HepG2 (cell line): ENCODE measurements at regions not wholly inside any gene's neighbourhood (a gene's known extent, or its start where the extent isn't known, plus 50 kb on each side); places are given as distances from the start of the nearest gene placed in this dataset.

Source experiments
- ATAC-seq: fragments of 200-7000 bp; cut with Tn5 transposase; 3 replicates; pipeline ENCODE4 v1.9.1; 2020; ENCODE audit warnings: mild to moderate bottlenecking, moderate library complexity
- BruUV-seq: library from RNA; stranded (reverse); fragments of 400-500 nt; replicated peaks from 2 replicates; lab custom pipeline; 2021; lab: Mats Ljungman, UMichigan
- CTCF ChIA-PET: fragments of 300-600 bp; formaldehyde crosslinking; extraction: SDS; loops from one replicate; lab custom pipeline; 2021; ENCODE audit warnings: low total read pairs, inconsistent platforms, low intra/inter-chr PET ratio; lab: Yijun Ruan, JAX
- POLR2A ChIA-PET: fragments of 350-600 bp; sonication (Branson Sonifier 250); formaldehyde crosslinking; loops from one replicate; lab custom pipeline; 2020; ENCODE audit warnings: antibody characterized with exemption, inconsistent platforms; lab: Yijun Ruan, JAX
- DNase-seq: peaks from one replicate; pipeline ENCODE4 v3.0.0-alpha.2; 2015; ENCODE audit warnings: low spot score
- FAIRE-seq: peaks from 3 replicates; lab custom pipeline; 2011; peaks lifted over from hg19 to GRCh38; lab: Jason Lieb, UNC
- H2AFZ ChIP-seq: one replicate; pipeline ENCODE4 v1.6.1; 2011; ENCODE audit warnings: low read length, inconsistent platforms
- H3K27ac ChIP-seq: fragments of 300-600 bp; 3 replicates; pipeline ENCODE4 v1.8.0; 2011; ENCODE audit warnings: mixed run types, mild to moderate bottlenecking, mixed read lengths, low read length, inconsistent platforms; ENCODE audit not compliant: insufficient read depth; ENCODE audit errors: extremely low read length
- H3K27me3 ChIP-seq, 2 experiments: fragments of 200-600 bp in 1 of 2; 2 replicates in 1 of 2; 3 replicates in 1 of 2; pipeline versions ENCODE4 v1.6.0 to v1.8.0; 2011; ENCODE audit warnings: low read length in 2 of 2, mild to moderate bottlenecking in 2 of 2, moderate library complexity in 2 of 2, inconsistent platforms in 1 of 2; ENCODE audit not compliant: insufficient read depth in 2 of 2, control insufficient read depth in 1 of 2
- H3K36me3 ChIP-seq, 2 experiments: fragments of 200-600 bp in 1 of 2; replicated peaks in 1 of 2; 2 replicates in 1 of 2; 3 replicates in 1 of 2; pipeline versions ENCODE4 v1.5.1 to v1.8.0; 2011; ENCODE audit warnings: low read length in 2 of 2, inconsistent platforms in 1 of 2; ENCODE audit not compliant: insufficient read depth in 2 of 2, control insufficient read depth in 1 of 2
- H3K4me1 ChIP-seq: 2 replicates; pipeline ENCODE4 v1.5.1; 2012; ENCODE audit warnings: low read length, inconsistent platforms; ENCODE audit not compliant: insufficient read depth
- H3K4me2 ChIP-seq: 2 replicates; pipeline ENCODE4 v1.6.0; 2011; ENCODE audit warnings: low read depth, low read length, inconsistent platforms
- H3K4me3 ChIP-seq, 3 experiments: fragments of 200-600 bp in 1 of 3; sonication (generic), shearing (Covaris generic) in 1 of 3; replicated peaks in 1 of 3; 2 replicates each; pipeline ENCODE4 v1.5.1; 2011 to 2016; ENCODE audit warnings: low read length in 3 of 3, inconsistent platforms in 2 of 3, low read depth in 2 of 3, mild to moderate bottlenecking in 2 of 3, control low read depth in 1 of 3, mixed read lengths in 1 of 3; ENCODE audit not compliant: insufficient read depth in 1 of 3
- H3K79me2 ChIP-seq: one replicate; pipeline ENCODE4 v1.6.1; 2011; ENCODE audit warnings: low read length, inconsistent platforms; ENCODE audit not compliant: insufficient read depth
- H3K9ac ChIP-seq: 2 replicates; pipeline ENCODE4 v1.6.0; 2011; ENCODE audit warnings: mild to moderate bottlenecking, low read depth, low read length, inconsistent platforms; ENCODE audit not compliant: insufficient read depth
- H3K9me3 ChIP-seq: 2 replicates; pipeline ENCODE4 v1.5.1; 2012; ENCODE audit warnings: mild to moderate bottlenecking, low read length
- H4K20me1 ChIP-seq: 2 replicates; pipeline ENCODE4 v1.6.0; 2011; ENCODE audit warnings: inconsistent platforms, mild to moderate bottlenecking, low read length, moderate library complexity; ENCODE audit not compliant: insufficient read depth
- BRD4 ChIP-seq: sonication (generic); formaldehyde crosslinking; IDR thresholded peaks from 2 replicates; pipeline ENCODE4 v1.4.0; 2020; ENCODE audit warnings: missing genetic modification reagents
- ESRRA ChIP-seq: sonication (generic); formaldehyde crosslinking; IDR thresholded peaks from 2 replicates; pipeline ENCODE4 v1.5.1; 2020; ENCODE audit warnings: mild to moderate bottlenecking, low read depth, missing genetic modification reagents
- HOXA9 ChIP-seq: sonication (generic); formaldehyde crosslinking; IDR thresholded peaks from 2 replicates; pipeline ENCODE4 v1.8.1; 2022; ENCODE audit warnings: missing genetic modification reagents, mild to moderate bottlenecking, moderate library complexity, borderline replicate concordance
- IKZF1 ChIP-seq: fragments of 450-650 bp; IDR thresholded peaks from 2 replicates; pipeline ENCODE4 v1.7.1; 2016
- KLF6 ChIP-seq: IDR thresholded peaks from 2 replicates; pipeline ENCODE4 v1.8.0; 2016; ENCODE audit warnings: missing biosample characterization, missing genetic modification reagents
- NFE2 ChIP-seq: sonication (generic); formaldehyde crosslinking; IDR thresholded peaks from 2 replicates; pipeline ENCODE4 v1.4.0; 2020; ENCODE audit warnings: missing genetic modification reagents
- RARG ChIP-seq: sonication (generic); formaldehyde crosslinking; IDR thresholded peaks from 2 replicates; pipeline ENCODE4 v1.4.0; 2020; ENCODE audit warnings: low read depth, mild to moderate bottlenecking, missing genetic modification reagents
- ZBTB21 ChIP-seq: sonication (generic); formaldehyde crosslinking; IDR thresholded peaks from 2 replicates; pipeline ENCODE4 v1.4.0; 2020; ENCODE audit warnings: missing genetic modification reagents
- ZNF850 ChIP-seq: sonication (generic); formaldehyde crosslinking; conservative IDR thresholded peaks from 2 replicates; pipeline ENCODE4 v1.9.0; 2021; ENCODE audit warnings: mild to moderate bottlenecking, missing genetic modification reagents
- WGBS: methylation state at CpG from one replicate; pipeline ENCODE4 v1.1.6; 2017; ENCODE audit warnings: low lambda C conversion rate; 5-methylcytosine and 5-hydroxymethylcytosine counted together
- in situ Hi-C: cut with HindIII; loops from 2 replicates; pipeline ENCODE4 v1.10.0; 2017; ENCODE audit warnings: low pct_unique_long_range_greater_than_20kb; ENCODE audit not compliant: extremely low pct_ligation_motif_present
- intact Hi-C: fragments of 100-400 bp; cut with micrococcal nuclease; formaldehyde crosslinking; loops from one replicate; pipeline ENCODE4 v1.10.0; 2022; ENCODE audit not compliant: unreplicated experiment
- TF ChIP-seq, protein P1 (sequence below): fragments of 450-650 bp; IDR thresholded peaks from 2 replicates; pipeline ENCODE4 v1.6.1; 2016

DNA sequence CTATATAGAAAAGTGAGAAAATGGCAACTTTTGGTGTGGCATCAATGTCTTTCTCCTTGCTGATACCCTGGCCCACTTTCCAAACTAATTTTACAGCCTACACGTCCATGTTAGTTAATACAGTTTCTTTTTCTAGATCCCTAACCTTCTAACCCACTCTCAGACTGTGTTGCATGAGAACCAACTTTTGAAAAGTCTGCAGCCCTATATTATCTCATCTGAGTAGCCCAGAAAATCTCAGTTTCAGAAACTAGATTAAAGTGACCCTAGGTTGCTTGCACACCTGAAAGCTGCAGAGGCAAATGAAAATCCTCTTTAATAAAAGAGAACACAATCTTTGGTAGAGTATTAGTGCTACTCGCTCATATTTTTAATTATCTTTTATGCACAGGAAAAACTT is 371.6 kb upstream of the EMCN start:
- Histone ChIP-seq H3K36me3 (no peaks in the 10 kb centered on the region), H3K27me3 (no peaks in the 10 kb centered on the region), H4K20me1 (no peaks in the 10 kb centered on the region), H3K79me2 (no peaks in the 10 kb centered on the region), H3K27ac (no peak overlapping the region), H2AFZ (no peak overlapping the region), H3K4me2 (no peak overlapping the region), H3K4me1 (no peaks in the 10 kb centered on the region), H3K4me3 (no peak overlapping the region)
- BruUV-seq, result no TSS peak
- in situ Hi-C loops (no loop called here), intact Hi-C loops (no loop called here)
- no peak for DNase-seq
- 16% methylated on average over 2 of the region's 2 CpGs for WGBS
- TF ChIP-seq NFE2 (CRISPR knock-in tag) (no peak), ZNF850 (no peak), IKZF1 (no peak), KLF6 (CRISPR knock-in tag) (no peak), ZBTB21 (CRISPR knock-in tag) (no peak), BRD4 (CRISPR knock-in tag) (no peak), ESRRA (CRISPR knock-in tag) (no peak)
- TF ChIP-seq, all 625 proteins: peak for 0
- CTCF ChIA-PET, result no interaction called here
- H3K9me3 ChIP-seq, result no peaks in the 10 kb centered on the region
- FAIRE-seq, result no peak
- no peak overlapping the region for H3K9ac ChIP-seq
- POLR2A ChIA-PET, result no interaction called here
- ATAC-seq, result no peak

DNA sequence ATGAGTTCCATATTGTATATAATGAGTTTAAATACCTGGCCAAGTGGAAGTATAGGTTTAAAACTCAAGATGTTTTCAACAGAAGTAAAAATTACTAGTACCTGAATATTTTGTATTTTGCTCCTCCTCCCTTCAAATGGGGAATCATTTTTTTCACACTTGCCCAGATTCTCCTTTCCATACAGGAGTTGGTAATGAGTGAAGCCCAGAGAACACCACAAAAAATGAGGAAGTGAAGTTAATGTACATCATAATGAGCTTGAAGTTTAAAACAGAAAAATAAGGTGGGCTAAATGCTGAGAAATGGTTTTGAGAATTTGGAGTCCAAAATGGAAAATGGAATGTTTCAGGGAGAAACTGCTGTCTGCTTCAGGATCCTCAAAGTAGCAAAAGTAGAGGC is 364.8 kb upstream of the EMCN start:
- intact Hi-C loops, result no loop called here
- H3K27me3 ChIP-seq, result no peaks in the 10 kb centered on the region
- H3K4me2 ChIP-seq, result no peak overlapping the region
- in situ Hi-C loops, result no loop called here
- POLR2A ChIA-PET, result no interaction called here
- H3K27ac ChIP-seq, result no peak overlapping the region
- no peaks in the 10 kb centered on the region for H3K4me1 ChIP-seq
- H4K20me1 ChIP-seq, result no peaks in the 10 kb centered on the region
- H3K36me3 ChIP-seq, result no peaks in the 10 kb centered on the region
- FAIRE-seq, result no peak
- H3K4me3 ChIP-seq, result no peak overlapping the region
- CTCF ChIA-PET, result no interaction called here
- no peak overlapping the region for H2AFZ ChIP-seq
- ATAC-seq, result no peak
- TF ChIP-seq RARG (CRISPR knock-in tag) (no peak), HOXA9 (CRISPR knock-in tag) (no peak)
- TF ChIP-seq, protein P1, sequence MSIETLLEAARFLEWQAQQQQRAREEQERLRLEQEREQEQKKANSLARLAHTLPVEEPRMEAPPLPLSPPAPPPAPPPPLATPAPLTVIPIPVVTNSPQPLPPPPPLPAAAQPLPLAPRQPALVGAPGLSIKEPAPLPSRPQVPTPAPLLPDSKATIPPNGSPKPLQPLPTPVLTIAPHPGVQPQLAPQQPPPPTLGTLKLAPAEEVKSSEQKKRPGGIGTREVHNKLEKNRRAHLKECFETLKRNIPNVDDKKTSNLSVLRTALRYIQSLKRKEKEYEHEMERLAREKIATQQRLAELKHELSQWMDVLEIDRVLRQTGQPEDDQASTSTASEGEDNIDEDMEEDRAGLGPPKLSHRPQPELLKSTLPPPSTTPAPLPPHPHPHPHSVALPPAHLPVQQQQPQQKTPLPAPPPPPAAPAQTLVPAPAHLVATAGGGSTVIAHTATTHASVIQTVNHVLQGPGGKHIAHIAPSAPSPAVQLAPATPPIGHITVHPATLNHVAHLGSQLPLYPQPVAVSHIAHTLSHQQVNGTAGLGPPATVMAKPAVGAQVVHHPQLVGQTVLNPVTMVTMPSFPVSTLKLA, result no peak
- BruUV-seq, result no TSS peak
- DNase-seq, result no peak
- no peaks in the 10 kb centered on the region for H3K9me3 ChIP-seq
- H3K79me2 ChIP-seq, result no peaks in the 10 kb centered on the region
- no peak overlapping the region for H3K9ac ChIP-seq
